ENCODE measurements at regions not wholly inside any gene's neighbourhood (a gene's known extent, or its start where the extent isn't known, plus 50 kb on each side); places are given as distances from the start of the nearest gene placed in this dataset.

DNA sequence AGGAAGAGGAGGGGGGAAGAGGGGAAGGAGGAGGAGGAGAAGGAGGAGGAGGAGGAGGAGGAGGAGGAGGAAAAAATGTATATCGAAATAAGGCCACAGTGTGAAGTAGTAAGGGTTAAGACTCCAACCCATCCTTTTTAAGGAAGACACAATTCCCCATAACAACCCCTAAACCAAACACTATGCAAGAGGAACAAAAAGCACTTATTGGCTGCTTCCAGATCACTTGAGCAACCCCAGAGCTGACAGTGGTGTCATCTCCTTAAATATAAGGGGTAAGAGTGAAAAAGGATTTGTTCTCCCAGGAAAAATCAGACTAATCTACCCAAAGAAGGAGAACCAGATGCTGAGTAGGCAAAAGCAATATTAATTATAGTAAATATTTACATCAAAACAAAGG, 169.1 kb upstream of the SASH1 start:
- TF ChIP-seq, protein P1, sequence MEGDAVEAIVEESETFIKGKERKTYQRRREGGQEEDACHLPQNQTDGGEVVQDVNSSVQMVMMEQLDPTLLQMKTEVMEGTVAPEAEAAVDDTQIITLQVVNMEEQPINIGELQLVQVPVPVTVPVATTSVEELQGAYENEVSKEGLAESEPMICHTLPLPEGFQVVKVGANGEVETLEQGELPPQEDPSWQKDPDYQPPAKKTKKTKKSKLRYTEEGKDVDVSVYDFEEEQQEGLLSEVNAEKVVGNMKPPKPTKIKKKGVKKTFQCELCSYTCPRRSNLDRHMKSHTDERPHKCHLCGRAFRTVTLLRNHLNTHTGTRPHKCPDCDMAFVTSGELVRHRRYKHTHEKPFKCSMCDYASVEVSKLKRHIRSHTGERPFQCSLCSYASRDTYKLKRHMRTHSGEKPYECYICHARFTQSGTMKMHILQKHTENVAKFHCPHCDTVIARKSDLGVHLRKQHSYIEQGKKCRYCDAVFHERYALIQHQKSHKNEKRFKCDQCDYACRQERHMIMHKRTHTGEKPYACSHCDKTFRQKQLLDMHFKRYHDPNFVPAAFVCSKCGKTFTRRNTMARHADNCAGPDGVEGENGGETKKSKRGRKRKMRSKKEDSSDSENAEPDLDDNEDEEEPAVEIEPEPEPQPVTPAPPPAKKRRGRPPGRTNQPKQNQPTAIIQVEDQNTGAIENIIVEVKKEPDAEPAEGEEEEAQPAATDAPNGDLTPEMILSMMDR (IDR thresholded peaks at IDR 0.05; ENCODE audit: control extremely low read depth in 1 of 3, insufficient read depth in 1 of 3, low read depth in 1 of 3, low read length in 3 of 3) = no peak
- TF ChIP-seq BRCA1 (IDR thresholded peaks at IDR 0.05; ENCODE audit: low read depth, low read length) (no peak), NRF1 (IDR thresholded peaks at IDR 0.05; ENCODE audit: low read depth, low read length) (no peak), CHD1 (IDR thresholded peaks at IDR 0.05; ENCODE audit: low read depth, low read length) (no peak), EGR1 (IDR thresholded peaks at IDR 0.05; ENCODE audit: borderline replicate concordance, low read depth, low read length) (no peak), TAF1 (IDR thresholded peaks at IDR 0.05; ENCODE audit: low read depth, low read length) (no peak), RXRA (IDR thresholded peaks at IDR 0.05; ENCODE audit: insufficient read depth, low read depth, low read length) (no peak)

Data from H1 (cell line).